Anterior cingulate cortex (tissue), 58 donors: ENCODE measurements at regions not wholly inside any gene's neighbourhood (a gene's known extent, or its start where the extent isn't known, plus 50 kb on each side); places are given as distances from the start of the nearest gene placed in this dataset.

Experiments
- DNase-seq, 58 donors: peaks; one replicate each; lab custom pipeline; 2025; lab: John Stamatoyannopoulos, UW

GRCh38 chr1:58430421-58431275 is 115.9 kb downstream of the OMA1 start:
- DNase-seq, result peak in 1 of 58 donors; percentile 10

DNA sequence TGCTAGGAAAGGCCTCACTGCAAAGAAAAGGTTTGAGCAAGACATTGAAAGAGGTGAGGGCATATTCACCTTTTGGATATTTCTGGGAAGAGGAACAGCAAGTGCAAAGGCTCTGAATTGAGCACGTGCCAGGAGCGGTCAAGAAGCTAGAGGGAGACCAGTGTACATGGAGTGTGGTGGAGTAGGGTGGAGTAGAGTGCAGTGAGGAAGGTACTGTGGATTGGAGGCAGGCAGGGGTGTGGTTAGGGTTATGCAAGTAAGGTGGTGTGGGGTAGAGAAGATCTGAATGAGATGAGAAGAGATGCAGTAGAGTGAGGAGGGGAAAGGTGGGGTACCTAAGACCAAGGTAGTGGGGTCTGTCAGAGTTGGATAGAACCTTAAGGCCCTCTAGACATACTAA is 119.6 kb downstream of the OMA1 start:
- no peak for DNase-seq

DNA sequence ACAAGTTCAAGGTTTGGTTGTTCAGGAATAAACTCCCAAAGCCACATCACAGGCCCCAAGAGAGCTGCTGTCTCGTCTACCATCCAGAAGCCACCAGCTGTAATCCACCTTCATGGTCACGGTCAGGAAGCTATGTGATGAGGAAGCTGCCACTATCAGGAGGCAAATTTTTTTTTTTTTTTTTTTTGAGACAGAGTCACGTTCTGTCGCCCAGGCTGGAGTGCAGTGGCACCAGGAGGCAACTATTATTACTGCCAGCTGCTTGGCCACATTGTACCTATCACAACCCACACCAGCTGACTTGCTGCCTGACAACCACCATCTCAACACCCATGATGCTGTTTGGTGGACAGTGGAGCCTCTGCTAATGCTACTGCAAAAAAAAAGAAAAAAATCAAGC is 124.1 kb downstream of the OMA1 start:
- DNase-seq, result no peak

- no peak for DNase-seq
Measured at GRCh38 chr1:58418283-58419228, 128.0 kb downstream of the OMA1 start.

- DNase-seq, result no peak
Measured at GRCh38 chr1:58412071-58412580, 134.4 kb downstream of the OMA1 start.

GRCh38 chr1:58409890-58410289 is 136.6 kb downstream of the OMA1 start:
- peak in 3 of 58 donors; percentile 3 to 11 (median 9) for DNase-seq

DNA sequence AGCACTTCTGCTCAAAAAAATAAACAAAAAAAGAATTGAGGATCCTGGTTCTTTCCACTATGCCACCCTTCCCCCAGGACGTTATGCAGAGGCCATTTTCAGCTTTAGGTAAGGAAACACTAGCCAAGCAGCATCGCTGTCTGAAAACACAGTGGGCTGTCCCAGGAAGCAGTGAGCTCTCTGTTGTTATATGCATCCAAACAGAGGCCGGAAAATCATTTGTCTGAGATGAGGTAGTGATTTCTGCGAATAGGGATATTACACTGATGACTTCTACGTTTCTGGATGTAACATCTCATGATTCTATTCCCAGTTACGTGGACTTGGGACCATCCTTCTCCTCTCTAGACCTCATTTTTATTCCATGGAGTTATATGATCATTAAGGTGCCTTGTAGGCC is 137.2 kb downstream of the OMA1 start:
- DNase-seq, result no peak

DNA sequence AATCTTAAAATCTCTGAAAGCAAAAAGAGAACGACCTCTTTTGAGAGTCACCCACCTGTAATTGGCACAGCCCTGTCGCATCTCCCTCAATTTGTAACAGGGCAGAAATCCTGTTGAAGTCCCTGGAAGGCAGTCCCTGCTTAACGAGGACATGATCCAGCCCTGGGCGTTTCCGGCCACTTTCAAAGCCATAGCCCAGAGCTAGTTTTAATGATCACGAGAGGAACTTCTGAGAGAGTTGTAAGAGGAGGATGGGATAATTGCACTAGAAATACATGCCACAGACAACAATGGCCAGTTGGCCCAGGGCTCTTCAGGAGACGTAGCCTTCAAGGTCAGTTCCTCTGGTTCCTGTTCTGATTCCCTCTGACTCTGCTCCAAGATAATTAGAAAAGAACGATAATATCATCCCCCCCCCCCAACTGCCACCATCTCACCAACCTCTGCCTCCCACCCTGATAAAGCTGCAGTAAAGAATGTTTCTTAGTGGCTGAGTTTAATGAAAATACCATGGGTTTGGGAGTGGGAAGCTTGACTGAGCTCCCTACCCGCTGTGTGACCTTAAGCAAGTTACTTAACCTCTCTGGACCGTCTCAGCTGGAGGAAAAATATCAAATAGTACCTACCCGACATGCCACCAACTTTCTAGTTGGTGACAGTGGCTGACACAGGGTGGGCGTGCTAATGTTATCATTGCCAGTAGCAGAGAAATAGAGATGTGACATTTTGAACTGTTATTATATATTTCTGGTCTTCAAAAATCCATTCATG is 140.0 kb downstream of the OMA1 start:
- DNase-seq, result no peak

GRCh38 chr1:58405660-58406059 is 140.9 kb downstream of the OMA1 start:
- no peak for DNase-seq

- DNase-seq, result no peak
Measured at GRCh38 chr1:58403894-58404293, 142.6 kb downstream of the OMA1 start.

- no peak for DNase-seq
Measured at GRCh38 chr1:58402444-58402843, 144.1 kb downstream of the OMA1 start.

GRCh38 chr1:58401991-58402390 is 144.5 kb downstream of the OMA1 start:
- no peak for DNase-seq

DNA sequence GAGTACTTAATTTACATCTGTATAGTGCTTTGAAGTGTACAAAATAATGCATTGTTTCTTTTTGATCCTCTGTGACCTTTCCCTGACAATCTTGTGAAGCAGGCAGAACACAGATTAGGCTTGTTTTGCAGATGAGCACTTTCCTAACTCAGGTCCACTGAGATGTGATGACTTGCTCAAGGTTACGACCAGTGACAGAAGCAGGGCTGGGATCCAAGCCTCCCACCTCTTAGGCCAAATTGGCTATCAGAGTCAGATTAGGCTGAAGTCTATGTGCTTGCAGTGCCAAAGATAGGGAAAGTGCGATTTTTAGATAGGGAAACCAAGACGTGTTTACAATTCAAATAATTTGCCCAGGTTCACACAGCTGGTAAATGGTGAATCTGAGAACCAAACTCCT is 147.3 kb downstream of the OMA1 start:
- no peak for DNase-seq

- DNase-seq, result no peak
Measured at GRCh38 chr1:58398714-58399113, 147.8 kb downstream of the OMA1 start.

DNA sequence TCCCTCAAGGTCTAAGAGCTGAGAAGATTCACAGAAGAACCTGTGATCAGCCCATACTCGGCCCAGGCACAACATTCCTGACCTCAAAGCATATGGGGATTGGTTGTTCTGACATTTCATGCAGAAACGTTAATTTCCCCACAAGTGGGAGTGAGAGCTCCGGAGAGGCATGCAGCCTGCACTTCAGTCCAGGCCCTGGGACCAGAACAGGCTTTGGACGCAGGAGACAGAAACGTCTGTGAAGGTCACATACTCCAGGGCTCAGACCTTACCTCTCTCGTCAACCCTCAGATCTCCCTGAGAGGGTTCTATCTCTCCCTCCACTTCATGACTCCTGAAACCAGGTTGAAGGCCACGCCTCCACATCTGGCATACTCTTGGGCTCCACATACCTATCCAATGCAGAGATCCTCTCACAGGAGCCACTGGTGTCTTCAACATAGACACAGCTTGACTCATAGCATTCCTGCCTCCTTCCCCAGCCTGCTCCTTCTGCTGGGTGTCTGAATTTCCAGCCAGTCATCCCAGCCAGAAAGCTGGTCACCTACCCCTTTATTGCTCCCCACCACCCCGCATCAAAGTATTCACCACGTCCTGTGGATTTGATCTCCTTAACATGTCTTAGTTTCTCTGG is 149.2 kb downstream of the OMA1 start:
- no peak for DNase-seq

GRCh38 chr1:58396150-58396549 is 150.4 kb downstream of the OMA1 start:
- DNase-seq, result no peak

DNA sequence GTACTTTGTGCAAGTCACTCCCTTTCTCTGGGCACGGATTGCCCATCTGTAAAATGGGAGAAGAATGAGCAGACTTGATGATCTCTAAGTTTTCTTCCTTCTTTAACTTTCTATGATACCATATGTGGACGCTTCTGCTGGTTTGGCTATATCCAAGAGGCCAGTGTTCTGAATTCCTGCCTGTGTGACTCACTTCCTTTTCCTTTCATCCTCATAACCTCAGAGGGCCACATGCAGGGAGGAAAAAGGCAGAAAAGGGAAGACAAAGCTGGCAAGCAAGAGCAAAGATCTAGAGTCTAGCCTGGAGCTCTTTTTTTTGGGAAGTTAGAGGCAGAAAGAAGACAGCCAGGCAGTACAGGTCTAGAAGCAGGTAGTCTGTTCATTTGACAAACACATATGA is 151.2 kb downstream of the OMA1 start:
- no peak for DNase-seq

GRCh38 chr1:58392083-58392482 is 154.4 kb downstream of the OMA1 start:
- no peak for DNase-seq

DNA sequence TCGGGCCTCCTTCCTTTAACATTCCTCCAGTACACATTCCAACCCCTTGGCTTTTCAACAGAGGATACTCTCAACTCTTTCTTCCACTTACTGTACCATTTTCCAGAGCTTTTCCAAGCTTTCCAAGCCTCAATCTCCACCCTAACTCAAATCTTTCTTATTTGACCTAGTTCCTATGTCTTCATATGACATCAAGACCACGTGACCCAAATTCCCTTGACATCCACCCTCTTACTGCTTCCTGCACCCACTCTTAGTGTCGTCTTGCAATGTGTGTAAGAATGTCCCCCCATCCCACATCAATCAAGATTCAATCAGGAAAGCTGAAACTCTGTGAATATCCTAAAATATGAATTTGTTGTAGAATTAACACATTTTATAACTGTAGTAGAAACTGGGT is 155.0 kb downstream of the OMA1 start:
- no peak for DNase-seq

GRCh38 chr1:58391056-58391455 is 155.5 kb downstream of the OMA1 start:
- DNase-seq, result peak in 3 of 58 donors; percentile 6 to 9 (median 8)
